OCI-LY7 (cell line): ENCODE measurements at regions not wholly inside any gene's neighbourhood (a gene's known extent, or its start where the extent isn't known, plus 50 kb on each side); places are given as distances from the start of the nearest gene placed in this dataset.

Experiments
- EZH2phosphoT487 ChIP-seq: fragments of 200-600 bp; sonication (generic); IDR thresholded peaks from 2 replicates; pipeline ENCODE4 v1.6.1; 2018; ENCODE audit warnings: low read depth, borderline replicate concordance, mild to moderate bottlenecking, mixed run types, antibody characterized with exemption, low read length, moderate library complexity, mixed read lengths
- TF ChIP-seq, protein P1 (sequence below): fragments of 200-600 bp; sonication (generic); conservative IDR thresholded peaks from 2 replicates; pipeline ENCODE4 v1.5.1; 2014; ENCODE audit warnings: mild to moderate bottlenecking, antibody characterized with exemption, low read length, moderate library complexity, mixed read lengths

DNA sequence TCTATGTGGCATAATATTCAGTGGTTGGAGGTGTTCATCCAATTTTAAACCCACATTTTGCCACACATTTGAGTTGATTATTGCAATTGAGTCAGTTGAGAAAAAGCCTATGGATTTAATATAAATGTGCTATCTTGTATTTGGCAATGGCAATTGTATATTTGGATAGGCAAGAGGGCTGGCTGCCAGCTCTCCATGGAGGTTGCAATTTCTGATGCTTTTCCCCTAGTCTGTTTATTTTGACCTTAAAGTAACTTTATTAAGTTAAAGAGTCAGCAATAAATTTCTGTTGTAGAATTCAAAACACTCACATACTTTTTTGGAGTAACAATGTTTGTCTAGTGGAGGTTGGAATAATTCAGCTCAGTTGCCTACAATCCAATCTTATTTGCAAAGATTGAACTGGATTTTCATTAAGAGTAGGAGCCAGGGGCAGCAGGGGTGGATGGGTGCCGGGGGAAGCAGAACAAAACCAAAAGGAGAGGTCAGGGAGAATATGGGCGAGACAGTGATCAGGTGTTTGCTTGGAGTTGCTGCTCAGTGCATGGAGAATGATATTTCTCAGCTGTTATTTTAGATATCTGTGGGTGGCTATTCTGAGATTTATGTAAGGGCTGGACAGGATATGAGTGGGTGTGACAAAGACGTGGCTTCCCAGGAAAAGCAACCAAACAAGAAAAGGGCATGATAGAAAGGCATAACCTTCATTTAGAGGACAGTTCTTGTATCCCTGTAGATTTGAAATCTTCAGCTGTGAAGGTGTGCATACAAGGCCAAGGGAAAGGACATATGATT, 163.0 kb downstream of the HDGFL1 start:
- TF ChIP-seq, protein P1, sequence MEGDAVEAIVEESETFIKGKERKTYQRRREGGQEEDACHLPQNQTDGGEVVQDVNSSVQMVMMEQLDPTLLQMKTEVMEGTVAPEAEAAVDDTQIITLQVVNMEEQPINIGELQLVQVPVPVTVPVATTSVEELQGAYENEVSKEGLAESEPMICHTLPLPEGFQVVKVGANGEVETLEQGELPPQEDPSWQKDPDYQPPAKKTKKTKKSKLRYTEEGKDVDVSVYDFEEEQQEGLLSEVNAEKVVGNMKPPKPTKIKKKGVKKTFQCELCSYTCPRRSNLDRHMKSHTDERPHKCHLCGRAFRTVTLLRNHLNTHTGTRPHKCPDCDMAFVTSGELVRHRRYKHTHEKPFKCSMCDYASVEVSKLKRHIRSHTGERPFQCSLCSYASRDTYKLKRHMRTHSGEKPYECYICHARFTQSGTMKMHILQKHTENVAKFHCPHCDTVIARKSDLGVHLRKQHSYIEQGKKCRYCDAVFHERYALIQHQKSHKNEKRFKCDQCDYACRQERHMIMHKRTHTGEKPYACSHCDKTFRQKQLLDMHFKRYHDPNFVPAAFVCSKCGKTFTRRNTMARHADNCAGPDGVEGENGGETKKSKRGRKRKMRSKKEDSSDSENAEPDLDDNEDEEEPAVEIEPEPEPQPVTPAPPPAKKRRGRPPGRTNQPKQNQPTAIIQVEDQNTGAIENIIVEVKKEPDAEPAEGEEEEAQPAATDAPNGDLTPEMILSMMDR = no peak
- TF ChIP-seq EZH2phosphoT487 = no peak
